Nephron progenitor cell (in vitro differentiated cells): ENCODE measurements at regions not wholly inside any gene's neighbourhood (a gene's known extent, or its start where the extent isn't known, plus 50 kb on each side); places are given as distances from the start of the nearest gene placed in this dataset.

Experiments used
- DNase-seq: peaks from one replicate; pipeline ENCODE4 v3.0.0; 2021
- H3K27ac Mint-ChIP-seq: 2 replicates; pipeline ENCODE4 v1.8.0; 2021; ENCODE audit warnings: mild to moderate bottlenecking, moderate library complexity, mixed read lengths
- H3K27me3 Mint-ChIP-seq: 2 replicates; pipeline ENCODE4 v1.8.0; 2021; ENCODE audit warnings: mild to moderate bottlenecking, low read depth, mixed read lengths; ENCODE audit not compliant: poor library complexity
- H3K36me3 Mint-ChIP-seq: 2 replicates; pipeline ENCODE4 v1.8.0; 2021; ENCODE audit warnings: low read depth, mixed read lengths
- H3K4me1 Mint-ChIP-seq: 2 replicates; pipeline ENCODE4 v1.8.0; 2021; ENCODE audit warnings: mixed read lengths
- H3K4me3 Mint-ChIP-seq: 2 replicates; pipeline ENCODE4 v1.8.0; 2021; ENCODE audit warnings: mild to moderate bottlenecking, moderate library complexity, mixed read lengths
- H3K9me3 Mint-ChIP-seq: 2 replicates; pipeline ENCODE4 v1.8.0; 2021; ENCODE audit warnings: mild to moderate bottlenecking, moderate library complexity, mixed read lengths
- CTCF ChIP-seq: fragments of 200-600 bp; sonication (generic); IDR thresholded peaks from 2 replicates; pipeline ENCODE4 v1.5.0; 2021; ENCODE audit warnings: antibody characterized with exemption

GRCh38 chr16:54344646-54345630 is 58.4 kb upstream of the IRX3 start:
- H3K4me1 Mint-ChIP-seq, result peaks cover 28% of the 10 kb centered on the region
- TF ChIP-seq CTCF, result no peak
- H3K4me3 Mint-ChIP-seq, result no peak overlapping the region
- DNase-seq, result no peak
- no peaks in the 10 kb centered on the region for H3K36me3 Mint-ChIP-seq
- peaks cover 30% of the 10 kb centered on the region for H3K27me3 Mint-ChIP-seq
- peaks cover 21% of the 10 kb centered on the region for H3K9me3 Mint-ChIP-seq
- H3K27ac Mint-ChIP-seq, result peak overlapping the region; percentile 96

- DNase-seq, result no peak
- peaks cover 37% of the 10 kb centered on the region for H3K27me3 Mint-ChIP-seq
Observed at GRCh38 chr16:54342966-54343365, 56.4 kb upstream of the IRX3 start.

GRCh38 chr16:54341892-54342776 is 55.5 kb upstream of the IRX3 start:
- Mint-ChIP-seq H3K4me3 (no peak overlapping the region), H3K27me3 (peaks cover 40% of the 10 kb centered on the region), H3K9me3 (peaks cover 4% of the 10 kb centered on the region), H3K4me1 (peaks cover 28% of the 10 kb centered on the region), H3K27ac (no peak overlapping the region), H3K36me3 (no peaks in the 10 kb centered on the region)
- no peak for DNase-seq
- TF ChIP-seq CTCF, result no peak

More at GRCh38 chr16:54342966-54343365, 56.4 kb upstream of the IRX3 start:
- no peaks in the 10 kb centered on the region for H3K36me3 Mint-ChIP-seq
- H3K4me1 Mint-ChIP-seq, result peaks cover 28% of the 10 kb centered on the region
- no peak overlapping the region for H3K27ac Mint-ChIP-seq
- H3K9me3 Mint-ChIP-seq, result peaks cover 5% of the 10 kb centered on the region
- TF ChIP-seq CTCF, result no peak
- H3K4me3 Mint-ChIP-seq, result no peak overlapping the region

GRCh38 chr16:54340531-54340930 is 53.9 kb upstream of the IRX3 start:
- Mint-ChIP-seq H3K36me3 (no peaks in the 10 kb centered on the region), H3K9me3 (peaks cover 4% of the 10 kb centered on the region), H3K4me1 (peaks cover 33% of the 10 kb centered on the region), H3K27me3 (peaks cover 37% of the 10 kb centered on the region), H3K27ac (no peak overlapping the region), H3K4me3 (no peak overlapping the region)
- no peak for DNase-seq
- TF ChIP-seq CTCF, result no peak

GRCh38 chr16:54336631-54337204 is 50.1 kb upstream of the IRX3 start:
- no peak for DNase-seq
- H3K4me1 Mint-ChIP-seq, result peaks cover 17% of the 10 kb centered on the region
- H3K27me3 Mint-ChIP-seq, result peaks cover 45% of the 10 kb centered on the region
- TF ChIP-seq CTCF, result no peak
- H3K27ac Mint-ChIP-seq, result no peak overlapping the region
- H3K36me3 Mint-ChIP-seq, result no peaks in the 10 kb centered on the region
- no peak overlapping the region for H3K4me3 Mint-ChIP-seq
- peaks cover 4% of the 10 kb centered on the region for H3K9me3 Mint-ChIP-seq
